ENCODE measurements at regions not wholly inside any gene's neighbourhood (a gene's known extent, or its start where the extent isn't known, plus 50 kb on each side); places are given as distances from the start of the nearest gene placed in this dataset.

DNA sequence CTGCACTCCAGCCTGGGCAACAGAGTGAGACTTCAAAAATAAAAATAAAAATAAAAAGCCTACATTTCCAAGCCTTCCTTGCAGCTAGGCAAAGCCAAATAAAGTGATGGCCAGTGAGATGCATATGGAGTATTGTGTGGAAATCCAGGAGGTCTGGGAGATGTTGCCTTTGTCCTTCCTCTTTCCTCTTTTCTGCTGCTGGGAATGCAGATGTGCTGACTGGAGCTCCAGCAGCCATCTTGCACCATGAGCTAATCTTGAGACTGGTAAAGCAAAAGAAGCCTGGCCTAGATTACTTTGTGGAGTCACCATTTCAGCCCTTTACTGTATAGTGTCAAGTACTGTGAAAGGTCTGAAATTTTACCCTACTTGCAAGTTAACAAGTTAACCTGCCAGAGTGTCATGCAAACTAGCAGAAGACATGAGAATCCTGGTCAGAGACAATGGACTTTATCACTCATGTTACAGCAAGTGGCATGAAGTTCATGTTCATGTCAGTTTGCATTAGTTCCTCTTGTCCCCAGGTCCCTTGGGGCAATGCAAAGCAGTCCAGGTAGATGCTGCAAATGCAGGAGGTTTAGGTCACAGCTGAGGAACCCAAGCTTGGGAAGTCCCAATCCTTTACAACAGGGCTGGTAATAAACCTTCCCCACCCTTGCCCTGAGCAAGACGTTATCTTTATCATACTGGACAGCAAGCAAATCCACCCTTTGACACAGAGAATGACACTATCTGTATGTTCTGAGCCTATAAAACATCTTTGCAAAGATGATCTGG lies 103.1 kb downstream of the TLE3 start:
- H2AFZ ChIP-seq (replicated peaks; ENCODE audit: low read length, poor library complexity), result no peak overlapping the region
- no peak overlapping the region for H3K14ac ChIP-seq (replicated peaks; ENCODE audit: low read depth, low read length)
- intact Hi-C loops (cut with micrococcal nuclease), result no loop called here
- H3K9me1 ChIP-seq (ENCODE audit: insufficient read depth, low read length), result no peaks in the 10 kb centered on the region
- no peak overlapping the region for H3K56ac ChIP-seq (ENCODE audit: extremely low read depth, insufficient read depth, low read length)
- H4K20me1 ChIP-seq (ENCODE audit: insufficient read depth, low read length), result no peaks in the 10 kb centered on the region
- no peak overlapping the region for H4K8ac ChIP-seq (ENCODE audit: low read depth in 2 of 2, low read length in 2 of 2)
- no peak overlapping the region for H4K5ac ChIP-seq (ENCODE audit: low read depth, low read length)
- H3K4ac ChIP-seq (ENCODE audit: low read depth, low read length), result no peak overlapping the region
- H2BK15ac ChIP-seq (ENCODE audit: low read depth, low read length), result no peak overlapping the region
- no peaks in the 10 kb centered on the region for H3K4me1 ChIP-seq (ENCODE audit: control insufficient read depth, insufficient read depth, low read length)
- WGBS, 2 experiments (ENCODE audit: extremely low coverage in 2 of 2, insufficient read length in 1 of 2), result no CpG with 5 or more reads among the region's 1 CpG
- no peaks in the 10 kb centered on the region for H3K36me3 ChIP-seq (ENCODE audit: control insufficient read depth, insufficient read depth, low read length)
- H3K4me3 ChIP-seq (ENCODE audit: insufficient read depth, low read depth, low read length), result no peak overlapping the region
- H3K9me3 ChIP-seq (ENCODE audit: control insufficient read depth, insufficient read depth, low read length), result peaks cover 5% of the 10 kb centered on the region
- no peak overlapping the region for H2AK9ac ChIP-seq (replicated peaks; ENCODE audit: low read depth, low read length, poor library complexity)
- ChIA-PET POLR2A (ENCODE audit: unreplicated experiment) (no interaction called here), CTCF (no interaction called here)
- no peak overlapping the region for H2AK5ac ChIP-seq (ENCODE audit: low read depth, low read length)
- ATAC-seq (ENCODE audit: low read depth) (no peak), DNase-seq (no peak)
- no peak overlapping the region for H2BK5ac ChIP-seq (ENCODE audit: low read depth, low read length, poor library complexity, severe bottlenecking)
- H3K23ac ChIP-seq (ENCODE audit: low read depth, low read length), result no peak overlapping the region
- H2BK120ac ChIP-seq (ENCODE audit: low read depth, low read length), result no peak overlapping the region
- TF ChIP-seq POLR2A (IDR thresholded peaks at IDR 0.05; ENCODE audit: low read depth, low read length) (no peak), BHLHE40 (IDR thresholded peaks at IDR 0.05; ENCODE audit: low read depth, low read length) (no peak), CEBPB (IDR thresholded peaks at IDR 0.05; ENCODE audit: low read depth, low read length) (no peak)
- TF ChIP-seq, protein P1, sequence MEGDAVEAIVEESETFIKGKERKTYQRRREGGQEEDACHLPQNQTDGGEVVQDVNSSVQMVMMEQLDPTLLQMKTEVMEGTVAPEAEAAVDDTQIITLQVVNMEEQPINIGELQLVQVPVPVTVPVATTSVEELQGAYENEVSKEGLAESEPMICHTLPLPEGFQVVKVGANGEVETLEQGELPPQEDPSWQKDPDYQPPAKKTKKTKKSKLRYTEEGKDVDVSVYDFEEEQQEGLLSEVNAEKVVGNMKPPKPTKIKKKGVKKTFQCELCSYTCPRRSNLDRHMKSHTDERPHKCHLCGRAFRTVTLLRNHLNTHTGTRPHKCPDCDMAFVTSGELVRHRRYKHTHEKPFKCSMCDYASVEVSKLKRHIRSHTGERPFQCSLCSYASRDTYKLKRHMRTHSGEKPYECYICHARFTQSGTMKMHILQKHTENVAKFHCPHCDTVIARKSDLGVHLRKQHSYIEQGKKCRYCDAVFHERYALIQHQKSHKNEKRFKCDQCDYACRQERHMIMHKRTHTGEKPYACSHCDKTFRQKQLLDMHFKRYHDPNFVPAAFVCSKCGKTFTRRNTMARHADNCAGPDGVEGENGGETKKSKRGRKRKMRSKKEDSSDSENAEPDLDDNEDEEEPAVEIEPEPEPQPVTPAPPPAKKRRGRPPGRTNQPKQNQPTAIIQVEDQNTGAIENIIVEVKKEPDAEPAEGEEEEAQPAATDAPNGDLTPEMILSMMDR (conservative IDR thresholded peaks at IDR 0.05; ENCODE audit: low read depth, low read length), result no peak
- in situ Hi-C loops (cut with MboI; ENCODE audit: low sequenced_read_pairs), result no loop called here
- no peak overlapping the region for H3K27ac ChIP-seq (ENCODE audit: insufficient read depth, low read length)
- no peak overlapping the region for H3K9ac ChIP-seq (ENCODE audit: low read depth, low read length)
- H3K79me1 ChIP-seq (ENCODE audit: low read depth in 1 of 2, low read length in 2 of 2), result no peaks in the 10 kb centered on the region
- no peak overlapping the region for H3K18ac ChIP-seq (ENCODE audit: low read depth, low read length)
- BruUV-seq (replicated peaks), result no TSS peak
- no peak overlapping the region for H4K91ac ChIP-seq (ENCODE audit: insufficient read depth, low read depth, low read length)
- dilution Hi-C loops (cut with HindIII; ENCODE audit: low sequenced_read_pairs, unreplicated experiment), result no loop called here
- H2BK20ac ChIP-seq (ENCODE audit: low read depth, low read length), result no peak overlapping the region
- H3K27me3 ChIP-seq (ENCODE audit: control insufficient read depth, insufficient read depth, low read length), result peaks cover 60% of the 10 kb centered on the region
- H3K4me2 ChIP-seq (ENCODE audit: low read depth, low read length), result no peak overlapping the region
